ENCODE measurements at regions not wholly inside any gene's neighbourhood (a gene's known extent, or its start where the extent isn't known, plus 50 kb on each side); places are given as distances from the start of the nearest gene placed in this dataset.

DNA sequence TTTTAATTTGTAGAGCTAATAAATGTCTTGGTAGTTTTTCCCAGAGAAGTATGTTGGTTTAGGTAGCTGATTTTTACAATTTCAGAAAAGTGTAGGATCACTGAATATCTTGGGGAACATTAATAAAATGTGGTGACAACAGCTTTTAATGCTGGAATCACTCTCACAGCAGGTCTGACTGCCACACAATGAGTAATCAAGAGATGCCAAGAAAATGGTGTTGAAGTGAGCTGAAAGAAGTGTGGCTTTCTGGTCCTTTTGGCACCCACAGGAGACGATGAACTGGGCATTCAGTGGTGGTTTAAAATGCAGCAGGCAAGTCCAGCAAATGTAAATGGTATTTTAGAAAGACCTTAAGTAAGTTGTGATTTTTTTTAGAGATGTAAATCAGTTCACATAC lies 175.8 kb downstream of the CBLN2 start:
- no peak overlapping the region for H3K27ac ChIP-seq (ENCODE audit: low read depth, low read length)
- no peaks in the 10 kb centered on the region for H3K36me3 Mint-ChIP-seq
- intact Hi-C loops (cut with micrococcal nuclease): no loop called here
- H3K36me3 ChIP-seq (ENCODE audit: insufficient read depth, low read length): no peaks in the 10 kb centered on the region
- CTCF ChIA-PET (ENCODE audit: partially characterized antibody): no interaction called here
- H3K4me3 Mint-ChIP-seq: no peak overlapping the region
- H3K4me1 ChIP-seq (ENCODE audit: insufficient read depth, low read length): no peaks in the 10 kb centered on the region
- no peaks in the 10 kb centered on the region for H3K27me3 ChIP-seq (ENCODE audit: insufficient read depth, low read length)
- POLR2A ChIA-PET (ENCODE audit: partially characterized antibody): no interaction called here
- H3K27ac Mint-ChIP-seq: no peak overlapping the region
- H3K4me3 ChIP-seq (ENCODE audit: low read length in 2 of 2): no peak overlapping the region
- H3K27me3 Mint-ChIP-seq: no peaks in the 10 kb centered on the region
- DNase-seq: no peak
- H3K4me1 Mint-ChIP-seq: no peaks in the 10 kb centered on the region
- no peaks in the 10 kb centered on the region for H3K9me3 ChIP-seq (ENCODE audit: control insufficient read depth in 1 of 2, low read length in 2 of 2)
- peaks cover 1 to 15% (median 6%) of the 10 kb centered on the region in 8 donors for H3K9me3 Mint-ChIP-seq

DNA sequence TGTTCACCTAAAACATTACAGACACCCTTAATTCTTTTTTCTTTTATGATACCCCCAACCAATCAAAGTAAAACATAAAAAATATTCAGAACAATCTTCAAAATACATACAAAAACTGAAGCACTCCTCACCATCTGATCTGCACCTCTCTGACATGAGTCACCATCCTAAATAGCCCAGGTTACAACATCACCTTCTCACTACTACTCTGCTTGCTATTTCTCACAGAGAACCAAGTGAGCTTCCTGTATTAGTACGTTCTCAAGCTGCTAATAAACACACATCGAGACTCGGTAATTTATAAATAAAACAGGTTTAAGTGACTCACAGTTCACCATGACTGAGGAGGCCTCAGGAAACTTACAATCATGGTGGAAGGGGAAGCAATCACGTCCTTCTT lies 183.5 kb downstream of the CBLN2 start:
- Mint-ChIP-seq H3K36me3 (no peaks in the 10 kb centered on the region), H3K9me3 (peaks cover 0 to 21% (median 10%) of the 10 kb centered on the region in 8 donors), H3K27me3 (no peaks in the 10 kb centered on the region), H3K27ac (no peak overlapping the region), H3K4me1 (no peaks in the 10 kb centered on the region), H3K4me3 (no peak overlapping the region)
- Histone ChIP-seq H3K36me3 (ENCODE audit: insufficient read depth, low read length) (no peaks in the 10 kb centered on the region), H3K27me3 (ENCODE audit: insufficient read depth, low read length) (no peaks in the 10 kb centered on the region), H3K4me3 (ENCODE audit: low read length in 2 of 2) (no peak overlapping the region), H3K4me1 (ENCODE audit: insufficient read depth, low read length) (no peaks in the 10 kb centered on the region), H3K27ac (ENCODE audit: low read depth, low read length) (no peak overlapping the region), H3K9me3 (ENCODE audit: control insufficient read depth in 1 of 2, low read length in 2 of 2) (no peaks in the 10 kb centered on the region)
- intact Hi-C loops (cut with micrococcal nuclease): no loop called here
- ChIA-PET POLR2A (ENCODE audit: partially characterized antibody) (no interaction called here), CTCF (ENCODE audit: partially characterized antibody) (no interaction called here)
- no peak for DNase-seq

DNA sequence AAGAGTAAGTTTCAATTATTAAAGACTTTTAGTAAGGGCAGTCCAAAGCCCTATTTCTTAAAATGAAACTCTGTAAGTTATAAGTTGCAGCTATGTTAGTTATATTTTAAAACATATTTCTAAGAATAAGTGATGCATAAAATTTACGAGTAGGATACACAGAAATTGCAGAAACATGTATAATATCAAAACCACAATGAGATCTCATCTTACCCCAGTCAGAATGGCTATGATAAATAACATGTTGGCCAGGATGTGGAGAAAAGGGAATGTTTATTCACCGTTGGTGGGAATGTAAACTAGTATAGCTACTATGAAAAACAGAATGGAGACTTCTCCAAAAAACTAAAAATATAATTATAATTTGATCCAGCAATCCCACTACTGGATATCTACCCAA lies 201.2 kb downstream of the CBLN2 start:
- Mint-ChIP-seq H3K27me3 (no peaks in the 10 kb centered on the region), H3K4me1 (no peaks in the 10 kb centered on the region), H3K4me3 (no peak overlapping the region), H3K9me3 (peaks cover 0 to 11% (median 4%) of the 10 kb centered on the region in 8 donors), H3K27ac (no peak overlapping the region), H3K36me3 (no peaks in the 10 kb centered on the region)
- POLR2A ChIA-PET (ENCODE audit: partially characterized antibody): no interaction called here
- H3K4me1 ChIP-seq (ENCODE audit: insufficient read depth, low read length): no peaks in the 10 kb centered on the region
- no peak overlapping the region for H3K27ac ChIP-seq (ENCODE audit: low read depth, low read length)
- H3K4me3 ChIP-seq (ENCODE audit: low read length in 2 of 2): no peak overlapping the region
- H3K9me3 ChIP-seq (ENCODE audit: control insufficient read depth in 1 of 2, low read length in 2 of 2): no peaks in the 10 kb centered on the region
- CTCF ChIA-PET (ENCODE audit: partially characterized antibody): no interaction called here
- no peaks in the 10 kb centered on the region for H3K36me3 ChIP-seq (ENCODE audit: insufficient read depth, low read length)
- DNase-seq: no peak
- intact Hi-C loops (cut with micrococcal nuclease): no loop called here
- H3K27me3 ChIP-seq (ENCODE audit: insufficient read depth, low read length): no peaks in the 10 kb centered on the region

DNA sequence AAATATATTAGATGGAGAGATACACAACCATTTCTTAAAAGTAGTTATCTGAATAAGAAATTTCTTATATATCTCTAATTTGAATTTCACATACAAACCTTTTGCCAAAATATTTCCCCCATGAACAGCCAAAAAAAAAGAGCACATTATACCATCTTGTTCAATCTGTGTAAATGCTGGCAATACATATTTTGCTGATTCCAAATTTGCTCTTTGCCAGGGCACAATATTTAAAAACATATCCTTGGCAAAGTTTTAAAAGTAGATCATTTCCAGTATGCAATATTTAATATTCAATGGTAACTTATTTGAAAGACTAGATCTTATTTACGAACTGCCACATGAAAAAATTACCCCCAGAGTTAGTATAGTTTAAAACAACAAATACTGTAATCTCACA lies 204.2 kb downstream of the CBLN2 start:
- CTCF ChIA-PET (ENCODE audit: partially characterized antibody): no interaction called here
- Histone ChIP-seq H3K27me3 (ENCODE audit: insufficient read depth, low read length) (no peaks in the 10 kb centered on the region), H3K9me3 (ENCODE audit: control insufficient read depth in 1 of 2, low read length in 2 of 2) (no peaks in the 10 kb centered on the region), H3K4me1 (ENCODE audit: insufficient read depth, low read length) (no peaks in the 10 kb centered on the region), H3K27ac (ENCODE audit: low read depth, low read length) (no peak overlapping the region), H3K36me3 (ENCODE audit: insufficient read depth, low read length) (no peaks in the 10 kb centered on the region), H3K4me3 (ENCODE audit: low read length in 2 of 2) (no peak overlapping the region)
- H3K27me3 Mint-ChIP-seq: no peaks in the 10 kb centered on the region
- H3K36me3 Mint-ChIP-seq: no peaks in the 10 kb centered on the region
- H3K4me3 Mint-ChIP-seq: no peak overlapping the region
- no peak overlapping the region for H3K27ac Mint-ChIP-seq
- intact Hi-C loops (cut with micrococcal nuclease): no loop called here
- H3K9me3 Mint-ChIP-seq: peaks cover 0 to 8% (median 4%) of the 10 kb centered on the region in 8 donors
- POLR2A ChIA-PET (ENCODE audit: partially characterized antibody): no interaction called here
- DNase-seq: no peak
- H3K4me1 Mint-ChIP-seq: peaks cover 0 to 1% (median 0%) of the 10 kb centered on the region in 4 donors

DNA sequence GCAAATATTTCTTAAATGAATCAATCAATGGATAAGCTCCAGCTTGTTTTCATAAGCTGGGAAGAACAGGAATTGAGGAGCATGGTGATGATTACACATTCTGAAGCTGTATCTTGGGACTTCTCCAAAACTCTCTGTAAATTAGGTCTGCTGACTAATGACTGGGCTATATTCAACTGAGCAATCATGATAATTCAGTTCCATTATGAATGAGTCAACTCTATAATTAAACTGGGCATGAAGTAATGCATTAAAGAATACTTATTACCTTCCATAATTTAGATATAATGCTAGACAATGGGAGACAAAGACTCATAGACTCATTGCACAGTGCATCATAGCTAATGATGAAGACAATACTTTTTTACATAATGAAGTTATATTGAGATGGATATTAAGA lies 207.4 kb downstream of the CBLN2 start:
- Mint-ChIP-seq H3K36me3 (no peaks in the 10 kb centered on the region), H3K4me1 (peaks cover 0 to 1% (median 0%) of the 10 kb centered on the region in 4 donors), H3K27me3 (no peaks in the 10 kb centered on the region), H3K9me3 (peaks cover 0 to 9% (median 3%) of the 10 kb centered on the region in 8 donors), H3K27ac (no peak overlapping the region), H3K4me3 (no peak overlapping the region)
- Histone ChIP-seq H3K9me3 (ENCODE audit: control insufficient read depth in 1 of 2, low read length in 2 of 2) (no peaks in the 10 kb centered on the region), H3K4me3 (ENCODE audit: low read length in 2 of 2) (no peak overlapping the region), H3K4me1 (ENCODE audit: insufficient read depth, low read length) (no peaks in the 10 kb centered on the region), H3K36me3 (ENCODE audit: insufficient read depth, low read length) (no peaks in the 10 kb centered on the region), H3K27ac (ENCODE audit: low read depth, low read length) (no peak overlapping the region), H3K27me3 (ENCODE audit: insufficient read depth, low read length) (no peaks in the 10 kb centered on the region)
- ChIA-PET CTCF (ENCODE audit: partially characterized antibody) (no interaction called here), POLR2A (ENCODE audit: partially characterized antibody) (no interaction called here)
- intact Hi-C loops (cut with micrococcal nuclease): no loop called here
- DNase-seq: no peak

DNA sequence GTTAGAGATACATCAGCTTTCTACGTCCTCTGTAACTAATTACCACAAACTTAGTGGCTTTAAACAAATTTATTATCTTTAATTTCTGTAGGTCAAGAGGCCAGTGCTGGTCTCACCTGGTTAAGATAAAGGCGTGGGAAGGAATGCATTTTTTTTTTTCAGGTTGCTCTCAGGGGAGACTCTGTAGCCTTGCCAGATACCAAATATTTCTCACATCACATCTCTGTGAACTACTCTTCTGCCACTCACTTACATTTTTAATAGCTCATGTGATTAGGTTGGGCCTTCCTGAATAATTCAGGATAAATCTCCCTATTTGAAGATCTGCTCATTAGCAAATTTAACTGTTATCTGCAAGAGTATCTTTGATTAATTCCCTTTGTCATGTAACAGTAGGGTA lies 214.6 kb downstream of the CBLN2 start:
- Histone ChIP-seq H3K9me3 (ENCODE audit: control insufficient read depth in 1 of 2, low read length in 2 of 2) (no peaks in the 10 kb centered on the region), H3K36me3 (ENCODE audit: insufficient read depth, low read length) (no peaks in the 10 kb centered on the region), H3K4me1 (ENCODE audit: insufficient read depth, low read length) (no peaks in the 10 kb centered on the region), H3K27ac (ENCODE audit: low read depth, low read length) (no peak overlapping the region), H3K4me3 (ENCODE audit: low read length in 2 of 2) (no peak overlapping the region), H3K27me3 (ENCODE audit: insufficient read depth, low read length) (no peaks in the 10 kb centered on the region)
- CTCF ChIA-PET (ENCODE audit: partially characterized antibody): no interaction called here
- no peaks in the 10 kb centered on the region for H3K4me1 Mint-ChIP-seq
- POLR2A ChIA-PET (ENCODE audit: partially characterized antibody): no interaction called here
- peaks cover 0 to 9% (median 2%) of the 10 kb centered on the region in 8 donors for H3K9me3 Mint-ChIP-seq
- H3K4me3 Mint-ChIP-seq: no peak overlapping the region
- H3K36me3 Mint-ChIP-seq: no peaks in the 10 kb centered on the region
- H3K27ac Mint-ChIP-seq: no peak overlapping the region
- no peaks in the 10 kb centered on the region for H3K27me3 Mint-ChIP-seq
- intact Hi-C loops (cut with micrococcal nuclease): no loop called here
- DNase-seq: no peak

DNA sequence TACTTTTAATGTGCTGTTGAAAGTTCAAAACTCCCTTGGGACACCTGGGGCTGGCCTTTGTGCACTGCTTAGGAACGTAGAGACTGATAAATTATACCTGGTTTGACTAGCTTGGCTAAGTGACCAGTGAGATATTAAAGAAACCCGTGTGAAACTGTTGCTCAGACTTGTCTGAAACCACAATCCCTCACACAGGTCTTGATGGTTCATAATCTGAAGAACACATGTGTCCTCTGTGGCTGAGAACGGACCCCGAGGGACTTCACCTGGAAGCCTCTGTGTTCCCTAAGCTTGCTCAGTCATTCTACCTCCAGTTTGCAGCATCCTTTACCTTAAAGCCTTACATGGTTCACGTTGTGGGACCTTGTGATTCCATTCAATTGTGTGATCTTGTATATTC lies 218.8 kb downstream of the CBLN2 start:
- peaks cover 0 to 10% (median 3%) of the 10 kb centered on the region in 8 donors for H3K9me3 Mint-ChIP-seq
- intact Hi-C loops (cut with micrococcal nuclease): no loop called here

DNA sequence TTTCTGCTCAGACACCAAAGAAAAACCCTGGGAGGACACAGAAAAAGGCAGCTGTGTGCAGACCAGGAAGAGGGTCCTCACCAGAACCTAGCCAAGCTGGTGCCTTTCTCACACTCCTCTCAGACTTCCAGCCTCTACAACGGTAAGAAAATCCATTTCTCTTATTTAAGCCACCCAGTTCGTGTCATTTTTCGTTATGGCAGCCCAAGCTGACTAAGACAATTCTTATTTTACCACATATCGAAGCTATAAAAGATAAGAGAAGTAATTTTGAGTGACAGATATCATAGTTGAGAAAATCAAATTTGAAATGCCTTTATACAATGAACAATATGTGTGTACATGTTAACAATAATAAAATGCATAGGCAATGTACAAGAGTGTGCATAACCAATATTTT lies 219.5 kb downstream of the CBLN2 start:
- intact Hi-C loops (cut with micrococcal nuclease): no loop called here
- Histone ChIP-seq H3K27ac (ENCODE audit: low read depth, low read length) (no peak overlapping the region), H3K36me3 (ENCODE audit: insufficient read depth, low read length) (no peaks in the 10 kb centered on the region), H3K27me3 (ENCODE audit: insufficient read depth, low read length) (no peaks in the 10 kb centered on the region), H3K4me1 (ENCODE audit: insufficient read depth, low read length) (no peaks in the 10 kb centered on the region), H3K9me3 (ENCODE audit: control insufficient read depth in 1 of 2, low read length in 2 of 2) (no peaks in the 10 kb centered on the region), H3K4me3 (ENCODE audit: low read length in 2 of 2) (no peak overlapping the region)
- Mint-ChIP-seq H3K9me3 (peaks cover 0 to 10% (median 4%) of the 10 kb centered on the region in 8 donors), H3K36me3 (no peaks in the 10 kb centered on the region), H3K27me3 (no peaks in the 10 kb centered on the region), H3K4me1 (no peaks in the 10 kb centered on the region), H3K4me3 (no peak overlapping the region), H3K27ac (no peak overlapping the region)
- DNase-seq: no peak
- ChIA-PET CTCF (ENCODE audit: partially characterized antibody) (no interaction called here), POLR2A (ENCODE audit: partially characterized antibody) (no interaction called here)

More for the DNA sequence above, 218.8 kb downstream of the CBLN2 start:
- POLR2A ChIA-PET (ENCODE audit: partially characterized antibody): no interaction called here
- Mint-ChIP-seq H3K4me3 (no peak overlapping the region), H3K27ac (no peak overlapping the region), H3K36me3 (no peaks in the 10 kb centered on the region), H3K27me3 (no peaks in the 10 kb centered on the region), H3K4me1 (no peaks in the 10 kb centered on the region)
- no peaks in the 10 kb centered on the region for H3K4me1 ChIP-seq (ENCODE audit: insufficient read depth, low read length)
- CTCF ChIA-PET (ENCODE audit: partially characterized antibody): no interaction called here
- DNase-seq: no peak
- no peaks in the 10 kb centered on the region for H3K9me3 ChIP-seq (ENCODE audit: control insufficient read depth in 1 of 2, low read length in 2 of 2)
- no peak overlapping the region for H3K27ac ChIP-seq (ENCODE audit: low read depth, low read length)
- H3K4me3 ChIP-seq (ENCODE audit: low read length in 2 of 2): no peak overlapping the region
- H3K36me3 ChIP-seq (ENCODE audit: insufficient read depth, low read length): no peaks in the 10 kb centered on the region
- H3K27me3 ChIP-seq (ENCODE audit: insufficient read depth, low read length): no peaks in the 10 kb centered on the region
